DMS53 treated with DMSO at 0.1 percent for 48 hours (cell line): ENCODE measurements at regions not wholly inside any gene's neighbourhood (a gene's known extent, or its start where the extent isn't known, plus 50 kb on each side); places are given as distances from the start of the nearest gene placed in this dataset.

Source experiments
- DNase-seq: peaks from one replicate; lab custom pipeline; 2025; ENCODE audit not compliant: unreplicated experiment; lab: John Stamatoyannopoulos, UW

DNA sequence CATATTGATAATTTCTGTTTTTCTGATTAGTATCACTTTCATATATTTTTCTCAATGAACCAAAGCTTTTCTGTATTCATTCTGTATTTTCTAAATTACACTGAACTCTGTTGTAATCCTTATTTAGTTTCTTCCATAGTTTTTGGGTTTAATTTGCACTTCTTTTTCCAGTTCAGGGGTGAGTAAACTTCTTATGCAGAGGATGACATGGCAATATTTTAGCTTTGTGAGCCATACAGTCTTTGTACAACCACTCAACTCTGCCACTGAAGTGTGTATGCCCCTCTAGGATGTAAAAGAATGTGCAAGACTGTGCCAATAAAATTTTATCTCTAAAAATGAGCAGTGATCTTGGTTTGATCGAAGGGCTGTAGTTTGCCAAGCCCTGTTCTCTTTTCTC, 239.0 kb upstream of the CITED2 start:
- DNase-seq, result no peak

DNA sequence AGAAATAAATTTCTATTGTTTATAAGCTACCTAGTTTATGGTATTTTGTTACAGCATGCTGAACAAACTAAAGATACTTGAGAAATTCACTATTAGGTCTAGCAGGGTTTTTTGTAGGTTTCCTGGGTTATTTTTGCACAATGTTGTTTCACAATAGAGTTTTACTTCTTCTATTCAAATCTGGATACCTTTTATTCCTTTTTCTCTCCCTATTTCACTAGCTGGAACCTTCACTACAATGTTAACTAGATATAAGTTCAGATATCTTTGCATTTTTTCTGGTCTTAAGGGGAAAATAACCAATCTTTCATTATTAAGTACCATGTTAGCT, 237.7 kb upstream of the CITED2 start:
- no peak for DNase-seq

DNA sequence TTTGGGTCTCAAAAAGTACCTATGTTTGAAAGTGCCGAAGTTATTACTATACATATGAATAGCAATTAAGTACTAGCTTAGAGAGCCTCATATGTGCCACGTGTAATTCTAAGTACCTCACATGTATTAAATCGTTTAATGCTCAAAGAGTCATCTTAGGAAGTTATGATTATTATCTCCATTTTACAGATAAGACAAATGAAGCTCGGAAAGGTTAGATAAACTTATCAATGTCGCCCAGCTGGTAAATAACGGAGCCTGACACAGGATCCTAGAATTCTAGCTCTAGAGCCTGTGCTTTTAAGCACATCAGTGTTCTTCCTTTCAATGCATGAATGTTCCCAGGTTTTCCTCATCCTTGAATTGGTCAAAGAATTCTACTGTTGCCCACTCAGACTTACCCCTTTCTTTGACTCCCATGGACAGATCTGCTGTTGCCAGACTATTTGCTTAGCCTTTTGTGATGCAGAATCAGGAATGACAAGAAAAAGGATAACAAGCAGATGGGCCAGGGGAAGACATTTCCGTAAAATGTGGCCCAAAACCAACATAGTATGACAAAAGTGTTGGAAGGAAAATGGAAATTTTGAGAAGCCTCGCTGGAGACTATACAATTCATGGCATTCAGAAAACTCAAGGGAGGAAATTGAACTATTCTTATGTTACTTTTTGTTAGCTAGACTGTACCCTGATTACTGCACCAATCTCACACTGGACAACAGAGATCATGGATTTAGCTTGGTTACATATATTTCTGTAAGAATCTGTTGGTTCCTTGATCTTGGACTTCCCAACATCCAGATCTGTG, 237.1 kb upstream of the CITED2 start:
- no peak for DNase-seq

DNA sequence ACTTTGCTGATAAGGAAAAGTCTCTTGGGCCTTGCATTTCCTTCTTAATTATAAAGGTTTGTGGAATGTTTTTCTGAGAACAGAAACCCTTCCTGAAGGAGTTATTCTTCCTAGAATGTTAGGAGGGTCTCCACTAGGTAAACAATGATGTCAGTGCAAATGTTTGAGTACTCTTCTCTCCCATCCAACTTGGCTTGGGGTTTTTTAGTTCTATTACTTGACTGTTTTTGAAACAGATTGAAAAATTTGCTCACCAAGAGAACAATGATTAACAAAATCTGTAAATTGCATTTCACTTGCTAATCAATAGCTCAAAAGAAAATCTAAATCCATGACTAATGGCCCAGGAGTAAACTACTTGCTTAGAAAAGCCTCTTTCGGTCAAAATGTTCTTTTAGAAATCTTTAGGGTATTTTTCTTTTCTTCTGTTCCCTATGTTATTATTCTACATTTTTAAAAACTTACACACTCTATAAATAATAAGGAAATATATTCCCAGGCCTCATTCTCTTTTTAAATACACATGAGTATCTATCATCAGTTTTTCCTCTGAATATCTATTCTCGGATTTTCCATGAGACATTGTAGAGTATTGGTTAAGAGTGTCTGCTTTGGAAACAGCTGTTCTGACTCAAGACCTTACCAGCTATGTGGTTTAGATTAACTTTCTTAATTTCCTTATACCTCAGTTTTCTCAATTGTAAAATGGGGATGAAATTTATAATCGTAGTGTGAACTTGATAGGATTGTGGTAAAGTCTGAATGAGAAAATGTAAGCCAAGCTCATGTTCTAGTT, 234.2 kb upstream of the CITED2 start:
- DNase-seq, result no peak

DNA sequence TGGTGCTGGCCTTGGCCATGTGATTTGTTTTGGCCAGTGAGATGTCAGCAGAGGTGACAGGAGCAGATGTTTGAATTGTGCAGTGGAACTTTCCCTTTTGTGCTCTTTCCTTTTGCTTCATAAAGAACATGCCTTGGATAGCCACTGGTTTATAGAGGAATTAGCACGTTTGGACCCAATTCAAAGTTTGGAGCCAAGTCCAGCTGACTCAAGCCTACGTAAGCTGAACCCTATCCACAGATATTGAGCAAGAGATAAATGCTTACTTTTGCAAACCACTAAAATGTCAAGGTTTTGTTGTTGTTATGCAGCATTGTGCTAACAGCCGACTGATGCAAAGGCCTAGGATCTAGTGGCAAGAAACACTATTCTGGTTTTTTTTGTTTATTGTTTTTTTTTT, 230.9 kb upstream of the CITED2 start:
- DNase-seq, result no peak

DNA sequence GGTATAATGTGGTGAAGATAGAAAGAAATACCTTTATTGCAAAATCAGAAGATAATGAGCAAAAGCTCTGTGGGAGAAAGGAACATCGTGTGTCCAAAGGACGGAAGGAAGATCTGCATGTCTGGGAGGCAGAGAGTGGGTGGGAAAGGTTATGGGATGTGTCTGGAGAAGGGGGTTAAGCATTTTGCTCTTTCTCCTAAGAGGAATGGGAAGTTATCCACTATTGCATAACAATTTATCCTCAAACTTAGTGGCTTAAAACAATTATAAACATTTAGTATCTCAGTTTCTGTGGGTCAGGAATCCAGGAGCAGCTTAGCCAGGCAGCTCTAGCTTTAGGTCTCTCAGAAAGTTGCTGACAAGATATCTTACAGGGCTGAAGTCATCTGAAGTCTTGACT, 229.1 kb upstream of the CITED2 start:
- DNase-seq, result no peak

DNA sequence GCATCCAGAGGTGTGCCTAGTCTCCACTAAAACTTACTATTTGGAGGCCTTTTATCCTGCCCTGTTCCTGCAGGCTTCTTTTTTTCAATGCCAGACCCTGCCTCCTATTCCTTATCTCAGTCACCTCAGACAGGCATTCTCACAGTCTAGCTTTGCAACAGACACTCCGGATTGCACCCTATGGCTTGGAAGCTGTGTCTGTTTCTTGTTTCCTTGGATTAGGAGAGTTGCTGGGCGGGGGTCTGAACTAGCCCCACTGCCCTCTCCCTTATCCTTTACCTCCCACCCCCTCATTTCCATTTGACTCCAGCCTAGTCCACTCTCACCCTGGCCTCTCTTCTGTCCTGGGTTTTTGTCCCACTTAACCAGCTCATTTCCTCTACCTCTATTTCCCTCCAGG, 228.1 kb upstream of the CITED2 start:
- DNase-seq, result no peak

DNA sequence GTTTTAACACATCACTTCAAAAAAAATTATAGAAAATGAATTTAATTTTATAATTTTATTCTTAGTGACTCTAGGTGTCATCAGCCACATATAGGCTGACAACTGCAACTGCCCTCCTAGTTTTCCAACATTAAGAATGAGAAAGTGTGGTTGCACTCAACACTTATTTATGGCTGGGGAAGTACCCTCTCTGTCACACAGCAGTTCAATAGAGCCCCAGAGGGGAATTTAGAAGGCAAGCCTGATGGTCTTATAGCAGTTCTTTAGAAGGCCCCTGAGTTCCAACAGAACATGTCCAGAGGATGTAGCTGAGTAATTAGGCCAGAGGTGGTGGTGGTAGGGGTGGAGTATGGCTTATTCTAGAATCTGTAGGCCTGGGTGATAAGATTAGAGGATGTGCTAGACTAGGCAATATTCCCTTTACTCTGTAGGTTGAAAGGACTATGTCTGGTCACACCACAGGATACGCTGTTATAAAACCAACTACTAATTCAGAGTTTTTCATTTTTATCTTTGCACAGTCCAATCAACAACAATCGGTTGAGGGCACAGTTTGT, 226.5 kb upstream of the CITED2 start:
- no peak for DNase-seq

DNA sequence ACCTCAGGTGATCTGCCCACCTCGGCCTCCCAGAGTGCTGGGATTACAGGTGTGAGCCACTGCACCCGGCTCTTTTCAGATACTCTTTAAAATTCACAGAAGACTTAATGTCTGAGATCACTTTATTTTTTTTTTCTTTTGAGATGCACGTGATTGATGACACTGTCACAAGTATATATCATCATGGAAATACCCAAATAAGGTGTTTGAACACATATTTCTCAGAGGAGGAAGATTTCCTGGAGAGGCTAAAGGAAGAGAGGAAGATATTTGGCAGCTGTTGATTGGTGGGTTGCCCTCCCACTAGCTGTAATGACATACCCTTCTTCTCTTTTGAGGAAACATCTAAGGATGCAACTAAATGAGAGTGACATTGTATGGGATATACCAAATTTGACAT, 225.9 kb upstream of the CITED2 start:
- no peak for DNase-seq

DNA sequence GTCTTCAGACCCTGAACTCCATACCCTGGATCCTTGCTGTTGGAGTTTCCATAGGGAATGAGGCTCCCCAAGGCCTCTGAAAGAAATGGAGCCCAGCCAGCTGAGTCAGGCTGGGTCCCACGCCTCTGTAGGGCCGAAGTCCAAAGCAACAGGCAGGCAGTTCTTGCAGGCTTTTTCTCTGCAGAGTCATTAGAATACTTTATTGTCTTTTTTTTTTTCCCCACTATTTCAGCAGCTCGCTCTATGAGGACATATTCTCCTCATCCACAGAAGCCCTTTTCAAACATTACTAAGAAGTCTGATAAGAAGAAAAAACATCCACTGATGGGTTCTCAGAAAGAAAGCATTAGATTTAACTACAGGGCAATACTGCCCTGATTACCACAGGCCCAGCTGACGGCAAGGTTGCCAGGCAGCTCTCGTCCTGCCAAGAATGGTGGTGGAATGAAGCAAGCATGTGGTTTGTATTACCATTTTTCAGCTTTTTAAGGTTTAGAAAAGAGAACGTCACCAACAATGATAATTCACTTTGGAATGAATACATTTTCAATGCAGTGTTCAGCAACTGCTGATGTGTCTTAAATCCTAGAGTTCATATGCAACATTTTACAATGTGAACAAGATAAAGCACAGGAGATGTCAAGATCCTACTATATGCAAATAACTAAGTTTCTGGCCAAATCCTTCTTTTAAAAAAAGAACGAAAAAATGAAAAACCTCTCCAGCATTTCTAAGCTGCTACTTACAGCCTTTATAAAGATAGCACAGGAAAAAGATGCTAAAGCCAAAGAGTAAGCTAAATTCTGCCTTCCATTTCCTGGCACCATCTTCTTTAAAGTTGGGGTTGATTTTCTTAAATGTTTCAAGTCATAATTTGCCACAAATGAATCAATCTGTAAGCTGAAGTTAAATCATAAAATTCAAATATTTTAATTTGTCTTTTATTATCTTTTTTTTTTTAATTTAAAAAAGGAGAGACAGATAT, 223.6 kb upstream of the CITED2 start:
- DNase-seq, result no peak

DNA sequence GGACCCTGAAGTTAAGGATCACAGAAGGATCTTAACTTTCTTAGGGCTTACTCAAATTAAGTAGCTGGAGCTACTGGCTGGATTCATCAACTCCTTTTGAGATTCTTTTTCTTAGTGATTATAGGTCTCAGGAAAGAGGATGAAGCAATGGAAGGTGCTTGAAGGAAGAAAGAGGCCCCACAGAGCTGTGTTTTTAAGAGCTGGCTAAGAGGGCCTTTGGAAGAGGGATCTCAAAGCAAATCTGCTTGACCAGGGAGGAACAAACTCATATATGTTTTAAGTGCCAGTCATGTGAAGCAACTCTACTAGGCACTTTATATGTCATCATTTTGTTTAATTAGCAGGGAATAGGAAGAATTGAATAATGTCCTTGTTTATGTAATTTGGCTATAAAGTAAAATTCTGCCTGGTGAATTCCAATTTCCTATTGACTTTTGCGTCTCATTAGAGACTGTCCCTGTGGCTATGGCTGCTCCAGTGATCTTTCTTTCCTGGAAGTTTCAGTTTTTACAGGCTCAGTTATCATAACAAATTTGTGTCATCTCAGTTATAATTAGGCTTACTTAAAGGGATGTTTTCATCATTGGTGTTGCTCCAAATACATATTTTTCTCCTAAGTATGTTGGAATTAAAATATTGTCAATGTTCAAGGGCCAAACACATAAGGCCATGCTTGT, 222.8 kb upstream of the CITED2 start:
- no peak for DNase-seq

DNA sequence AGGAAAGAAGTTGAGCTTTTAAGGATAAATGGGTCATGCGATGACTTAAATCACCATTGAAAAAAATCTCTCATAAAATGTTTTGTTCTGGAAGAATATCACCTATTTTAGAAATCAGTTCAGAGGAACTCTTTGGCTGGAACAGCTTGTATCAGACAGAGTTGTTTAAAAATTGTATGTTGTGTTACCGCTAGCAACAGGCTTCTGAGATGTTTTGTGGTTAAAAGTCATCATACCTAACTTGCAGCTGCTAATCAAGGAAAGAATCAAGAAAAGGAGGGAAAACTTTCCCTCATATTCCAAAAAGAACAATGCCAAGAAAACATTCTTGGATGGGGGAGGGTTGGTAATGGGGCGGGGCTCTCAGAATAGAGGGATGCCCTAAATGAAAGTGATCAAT, 220.7 kb upstream of the CITED2 start:
- DNase-seq, result no peak

DNA sequence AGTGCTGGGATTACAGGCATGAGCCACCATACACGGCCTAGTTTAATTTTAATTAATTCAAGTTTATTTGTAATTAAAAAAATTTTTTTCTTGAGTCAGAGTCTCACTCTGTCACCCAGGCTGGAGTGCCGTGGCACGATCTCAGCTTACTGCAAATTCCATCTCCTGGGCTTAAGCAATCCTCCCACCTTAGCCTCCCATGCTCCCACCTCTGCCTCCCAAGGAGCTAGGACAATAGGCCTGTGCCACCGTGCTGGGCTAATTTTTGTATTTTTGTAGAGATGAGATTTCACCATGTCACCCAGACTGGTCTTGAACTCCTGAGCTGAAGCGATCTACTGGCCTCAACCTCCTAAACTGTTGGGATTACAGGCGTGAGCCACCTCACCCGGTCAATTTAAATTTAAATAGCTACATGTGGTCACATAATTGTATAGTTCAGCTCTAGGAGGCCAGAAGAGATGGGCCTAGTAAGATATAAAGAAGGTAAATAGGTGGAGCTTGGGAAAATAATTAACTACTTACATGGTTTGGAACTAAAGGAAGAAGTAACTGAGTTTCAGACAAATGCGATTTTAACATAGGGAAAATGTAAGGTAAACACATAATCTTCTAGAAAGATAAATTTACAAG, 220.0 kb upstream of the CITED2 start:
- no peak for DNase-seq

DNA sequence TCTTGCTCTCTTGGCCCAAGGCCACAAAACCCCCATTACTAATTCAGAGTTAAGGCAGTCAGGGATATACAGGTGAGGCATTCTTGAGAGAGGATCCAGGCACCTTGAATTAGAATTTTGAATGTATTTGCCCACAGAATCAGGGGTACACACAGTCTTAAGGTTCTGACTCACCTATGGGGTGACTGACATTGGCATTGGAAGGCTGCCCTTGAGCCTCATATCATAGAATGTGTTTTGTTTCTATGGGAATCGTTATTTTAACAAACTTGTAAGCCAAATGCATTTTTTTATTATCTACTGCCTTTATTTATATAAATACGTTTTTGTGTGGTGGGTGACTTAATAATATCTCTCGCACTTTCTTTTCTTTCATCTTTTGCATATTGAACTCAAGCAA, 218.6 kb upstream of the CITED2 start:
- DNase-seq, result no peak

DNA sequence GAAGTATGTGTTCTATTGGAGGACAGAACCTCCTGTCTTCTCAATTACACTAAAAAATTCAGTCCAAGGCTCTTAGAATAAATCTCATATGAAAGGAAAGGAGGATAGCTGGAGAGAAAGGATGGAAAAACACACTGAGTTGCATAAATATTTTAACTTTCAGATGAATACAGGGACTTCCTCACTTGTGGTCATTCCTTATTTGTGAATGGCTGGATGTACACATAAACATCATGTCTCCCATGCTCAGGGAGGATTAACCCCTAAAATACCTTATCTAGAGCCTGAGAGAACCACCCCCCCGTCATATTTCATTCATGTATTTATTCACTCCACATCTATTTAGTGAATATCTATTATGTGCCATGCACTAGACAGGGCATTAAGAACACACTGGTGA, 217.6 kb upstream of the CITED2 start:
- DNase-seq, result no peak

DNA sequence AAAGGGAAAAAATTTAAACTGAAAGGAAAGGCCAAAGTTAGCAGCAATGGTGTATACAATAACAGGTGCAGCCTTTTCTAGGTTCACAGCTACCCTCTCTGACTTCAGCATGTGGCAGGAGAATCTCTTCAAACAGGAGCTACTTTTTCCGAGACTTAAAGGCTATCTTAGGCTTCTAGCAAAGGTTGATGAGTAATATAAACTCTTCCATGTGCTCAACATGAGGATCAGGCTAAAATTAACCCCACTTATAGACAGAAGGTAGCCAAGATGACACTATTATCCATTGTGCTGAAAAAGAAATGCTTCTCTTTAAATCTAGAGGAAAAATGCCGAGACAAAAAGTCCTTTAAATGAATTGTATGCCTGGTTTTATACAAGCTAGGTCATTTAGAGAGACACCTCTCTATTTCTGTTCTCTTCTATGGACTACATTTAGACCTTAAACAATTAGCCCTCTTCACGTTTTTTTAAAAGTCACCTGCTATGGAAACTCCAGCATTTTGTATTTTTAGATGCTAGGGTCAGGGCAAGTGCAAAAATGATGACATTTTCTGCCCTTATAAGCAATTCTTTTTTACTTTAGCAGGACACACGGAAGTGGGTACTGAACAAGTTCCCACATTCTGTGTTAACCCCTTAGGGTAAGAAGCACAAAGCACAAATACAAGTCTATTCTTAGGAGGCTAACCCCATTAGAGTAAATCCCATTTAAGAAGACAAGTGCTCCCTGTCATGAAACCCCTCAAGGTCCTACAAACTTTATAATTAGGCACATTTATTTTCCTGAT, 216.8 kb upstream of the CITED2 start:
- no peak for DNase-seq

DNA sequence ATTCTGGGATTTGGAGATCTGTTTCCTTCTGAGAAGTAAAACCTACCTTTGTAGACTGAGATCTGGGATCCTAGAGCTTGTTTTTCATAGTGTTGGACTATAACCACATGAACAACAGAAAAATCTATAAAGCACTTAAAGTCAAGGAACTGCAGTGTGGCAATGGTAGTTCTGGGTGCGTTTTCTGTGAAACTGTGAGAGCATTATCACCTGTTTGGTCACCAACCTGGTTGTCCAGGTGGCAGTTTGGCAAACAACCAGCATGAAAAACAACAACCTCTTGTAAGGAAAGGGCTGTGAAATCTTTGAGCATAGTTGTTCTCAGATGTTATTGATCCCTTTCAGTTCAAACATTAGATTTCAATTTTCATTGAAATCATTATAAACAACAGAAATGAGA, 215.8 kb upstream of the CITED2 start:
- no peak for DNase-seq

DNA sequence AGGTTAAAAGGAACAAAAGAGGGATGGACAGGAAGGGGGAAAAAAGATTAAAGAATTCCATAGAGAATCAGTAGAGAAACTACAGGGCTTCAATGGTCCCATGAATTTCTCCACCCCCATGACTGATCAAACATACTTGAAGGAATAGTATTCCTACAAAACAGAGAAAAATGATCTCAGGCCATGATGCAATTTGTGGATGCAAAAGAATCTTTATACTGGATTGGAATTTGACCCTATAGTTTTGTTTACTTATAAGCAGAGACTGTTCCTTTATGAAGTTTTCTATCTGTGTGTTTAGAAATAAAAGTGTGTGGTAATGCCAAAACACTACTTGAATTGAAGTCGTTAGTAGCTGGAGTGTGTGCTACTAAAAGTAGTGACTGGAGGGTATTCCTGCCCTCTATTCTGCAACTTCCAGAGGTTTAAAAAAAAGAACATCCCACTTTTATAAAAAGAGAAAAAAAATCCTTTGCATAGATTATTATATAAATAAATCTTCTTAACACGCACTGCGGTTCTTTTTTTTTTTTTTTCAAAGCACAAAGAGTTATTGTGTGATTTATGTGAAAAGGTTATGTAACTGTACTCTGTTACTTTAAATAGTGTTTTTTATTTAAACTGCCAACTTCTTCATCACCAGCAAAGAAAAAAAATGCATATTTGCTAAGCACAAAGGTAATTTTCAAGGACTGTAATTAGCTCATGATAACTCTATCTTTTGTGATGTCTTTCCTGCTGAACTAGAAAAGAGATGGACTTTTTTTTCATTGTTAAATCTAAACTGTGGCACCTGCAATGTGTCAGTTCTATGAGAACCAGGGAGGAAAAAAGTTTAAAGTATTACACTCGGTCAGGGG, 214.5 kb upstream of the CITED2 start:
- peak; percentile 12 for DNase-seq
